BLaER1 treated with 17β-estradiol and CSF1 and Interleukin-3, amounts not matched to agents 10 nM and 100 nM (cell line): ENCODE measurements at regions not wholly inside any gene's neighbourhood (a gene's known extent, or its start where the extent isn't known, plus 50 kb on each side); places are given as distances from the start of the nearest gene placed in this dataset.

ENCODE experiments used
- H3K27ac ChIP-seq, 11 experiments: shearing (Covaris generic); formaldehyde crosslinking; 2 replicates each; pipeline ENCODE4 v1.8.1; 2022
- H3K27me3 ChIP-seq, 11 experiments: shearing (Covaris generic); formaldehyde crosslinking; 2 replicates each; pipeline ENCODE4 v1.8.1; 2022
- H3K36me3 ChIP-seq, 11 experiments: shearing (Covaris generic); formaldehyde crosslinking; 2 replicates each; pipeline ENCODE4 v1.8.1; 2022
- H3K4me1 ChIP-seq, 10 experiments: shearing (Covaris generic); formaldehyde crosslinking; 2 replicates each; pipeline ENCODE4 v1.8.1; 2022
- H3K4me2 ChIP-seq, 11 experiments: shearing (Covaris generic); formaldehyde crosslinking; 2 replicates each; pipeline ENCODE4 v1.8.1; 2022
- H3K4me3 ChIP-seq, 10 experiments: shearing (Covaris generic); formaldehyde crosslinking; 2 replicates each; pipeline ENCODE4 v1.8.1; 2022
- H3K9ac ChIP-seq, 11 experiments: shearing (Covaris generic); formaldehyde crosslinking; 2 replicates each; pipeline ENCODE4 v1.8.1; 2022
- H3K9me3 ChIP-seq, 11 experiments: shearing (Covaris generic); formaldehyde crosslinking; replicated peaks in 1 of 11; 2 replicates each; pipeline ENCODE4 v1.8.1; 2022
- H4K20me1 ChIP-seq, 11 experiments: shearing (Covaris generic); formaldehyde crosslinking; 2 replicates each; pipeline ENCODE4 v1.8.1; 2022
- Cebpa-rat ChIP-seq, 11 experiments: shearing (Covaris generic); IDR thresholded peaks; 2 replicates each; pipeline ENCODE4 v1.8.1; 2022

DNA sequence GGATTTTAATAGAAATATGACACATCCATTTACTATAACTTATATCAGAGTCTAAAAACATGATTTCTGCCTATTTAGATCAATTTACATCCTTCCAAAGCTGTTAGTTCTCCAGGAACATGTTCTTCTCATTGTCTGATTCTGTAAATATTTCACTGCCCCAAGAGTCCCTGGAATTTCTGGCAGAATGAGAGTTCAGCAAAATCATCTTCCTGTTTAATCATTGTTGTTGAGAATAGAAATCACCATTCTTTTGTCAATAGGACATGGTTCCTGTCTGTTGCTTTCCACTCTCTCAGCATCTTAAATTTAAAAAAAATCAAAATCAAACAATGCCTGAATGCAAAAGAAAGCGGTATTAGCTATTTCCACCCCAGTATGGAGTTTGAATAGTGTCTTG is 172.8 kb upstream of the FRMPD4 start:
- Histone ChIP-seq H3K4me1 (no peaks in the 10 kb centered on the region), H4K20me1 (no peaks in the 10 kb centered on the region; a peak in 1 of 22 replicates), H3K27me3 (peaks cover 75 to 100% (median 100%) of the 10 kb centered on the region in 11 experiments), H3K9ac (no peak overlapping the region), H3K36me3 (no peaks in the 10 kb centered on the region), H3K27ac (no peak overlapping the region), H3K4me3 (no peak overlapping the region), H3K9me3 (peaks cover 0 to 4% (median 0%) of the 10 kb centered on the region in 11 experiments; a peak in 1 of 22 replicates), H3K4me2 (no peak overlapping the region)
- TF ChIP-seq Cebpa-rat (IDR thresholded peaks at IDR 0.05) = no peak

DNA sequence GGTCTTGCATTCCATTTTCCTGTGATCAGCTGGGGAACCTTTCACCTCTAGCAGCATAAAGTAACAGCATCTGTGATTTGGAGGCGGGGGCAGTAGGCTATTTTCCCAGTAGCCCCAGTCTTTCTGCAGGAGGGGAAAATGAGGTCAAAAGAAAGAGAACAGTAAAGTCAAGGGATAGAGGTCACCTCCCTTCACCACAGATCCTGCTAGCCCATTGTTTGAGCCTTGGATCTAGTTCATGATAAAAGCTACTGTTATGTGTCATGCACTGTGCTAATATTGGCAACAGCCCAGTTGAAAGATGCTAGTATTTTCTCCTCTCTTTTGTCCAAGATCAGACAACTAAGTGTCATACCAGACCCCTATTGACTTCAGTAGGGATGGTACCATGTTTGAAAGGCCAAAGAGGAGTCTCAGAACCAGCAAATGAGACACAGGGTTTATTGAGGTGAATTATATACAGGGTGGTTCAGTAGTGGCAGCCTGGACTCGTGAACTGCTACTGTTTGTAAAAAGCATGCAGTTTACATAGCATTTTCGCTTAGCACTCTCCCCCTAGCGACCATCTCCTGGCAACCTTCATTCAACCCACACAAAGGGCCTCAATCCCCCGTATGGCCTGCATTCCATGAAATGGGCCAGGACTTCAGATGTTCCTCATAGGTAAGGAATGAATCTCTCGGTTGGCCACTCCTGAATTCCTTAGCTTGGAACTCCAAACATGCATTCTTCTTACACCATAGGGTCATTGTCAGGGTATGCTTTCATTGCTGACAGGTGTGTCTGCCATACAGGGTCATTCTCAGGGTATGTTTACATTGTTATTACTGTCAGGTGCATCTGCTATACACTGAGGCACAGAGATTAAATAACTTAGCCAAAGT is 170.0 kb upstream of the FRMPD4 start:
- no peak overlapping the region for H3K9ac ChIP-seq
- H3K4me1 ChIP-seq = no peaks in the 10 kb centered on the region
- no peak overlapping the region for H3K27ac ChIP-seq
- no peak for TF ChIP-seq Cebpa-rat (IDR thresholded peaks at IDR 0.05)
- peaks cover 0 to 4% (median 0%) of the 10 kb centered on the region in 11 experiments; a peak in 1 of 22 replicates for H3K9me3 ChIP-seq
- no peak overlapping the region for H3K4me2 ChIP-seq
- H4K20me1 ChIP-seq = no peaks in the 10 kb centered on the region; a peak in 1 of 22 replicates
- H3K27me3 ChIP-seq = peaks cover 91 to 100% (median 100%) of the 10 kb centered on the region in 11 experiments
- H3K4me3 ChIP-seq = no peak overlapping the region
- no peaks in the 10 kb centered on the region for H3K36me3 ChIP-seq

DNA sequence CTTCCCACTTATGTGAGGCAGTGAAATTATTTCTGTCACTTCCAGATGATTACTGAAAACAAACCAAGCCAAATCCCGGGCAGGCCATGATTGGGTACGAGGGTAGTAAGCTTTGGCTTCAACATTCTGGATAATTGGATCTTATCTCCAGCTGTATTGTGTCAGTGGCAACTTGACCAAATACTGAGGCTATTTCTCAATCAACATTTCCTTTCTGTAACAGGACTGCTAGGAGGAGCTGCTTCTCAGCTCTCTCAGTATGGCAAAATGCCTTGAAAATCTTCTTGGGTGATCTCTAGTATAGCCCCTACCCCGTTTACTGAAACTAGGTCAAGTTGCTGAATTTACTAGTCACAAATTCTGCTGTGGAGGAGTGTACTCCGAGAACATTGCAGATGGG is 169.3 kb upstream of the FRMPD4 start:
- Histone ChIP-seq H3K4me2 (no peak overlapping the region), H4K20me1 (no peaks in the 10 kb centered on the region; a peak in 1 of 22 replicates), H3K27me3 (peaks cover 91 to 100% (median 100%) of the 10 kb centered on the region in 11 experiments), H3K36me3 (no peaks in the 10 kb centered on the region), H3K4me3 (no peak overlapping the region), H3K27ac (no peak overlapping the region), H3K9me3 (peaks cover 0 to 4% (median 0%) of the 10 kb centered on the region in 11 experiments; a peak in 1 of 22 replicates), H3K9ac (no peak overlapping the region), H3K4me1 (no peaks in the 10 kb centered on the region)
- TF ChIP-seq Cebpa-rat (IDR thresholded peaks at IDR 0.05) = no peak

DNA sequence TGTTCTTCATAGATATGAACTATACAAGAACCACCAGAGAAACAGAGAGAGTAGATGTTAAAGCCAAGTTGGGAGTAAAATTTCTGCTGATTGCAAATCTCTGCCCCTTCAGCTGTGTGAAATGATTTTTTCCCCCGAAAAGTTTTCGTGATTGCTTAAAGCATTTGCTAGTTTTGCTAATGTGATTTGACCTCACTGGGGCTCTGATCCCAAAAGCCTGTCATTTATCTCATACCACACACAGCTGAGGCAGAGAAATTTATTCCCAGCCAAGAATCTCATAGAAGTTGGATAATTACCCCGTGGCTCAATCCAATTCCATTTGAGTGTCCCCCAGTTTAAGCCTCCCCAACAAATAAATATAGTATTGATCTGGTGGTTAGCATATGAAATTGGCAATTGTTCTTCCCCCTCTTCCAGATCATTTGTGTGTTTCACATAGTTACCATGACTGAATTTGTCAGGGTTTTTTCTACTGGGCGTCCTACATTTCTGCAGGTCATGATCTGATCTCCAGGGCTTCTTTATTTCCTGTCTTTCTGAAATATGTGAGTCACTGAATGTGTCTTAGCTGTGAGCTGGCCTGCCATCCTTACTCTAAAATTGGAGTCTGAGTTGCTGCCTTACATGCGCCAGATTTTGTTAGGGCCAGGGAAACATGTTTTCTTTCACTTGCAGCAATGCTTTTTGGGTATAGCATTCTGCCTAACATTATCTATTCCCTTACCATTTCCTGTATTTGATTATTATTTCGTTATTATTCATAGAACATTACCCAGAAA is 167.5 kb upstream of the FRMPD4 start:
- Histone ChIP-seq H3K27ac (no peak overlapping the region), H3K27me3 (peaks cover 96 to 100% (median 100%) of the 10 kb centered on the region in 11 experiments), H4K20me1 (no peaks in the 10 kb centered on the region; a peak in 1 of 22 replicates), H3K9me3 (peaks cover 0 to 9% (median 0%) of the 10 kb centered on the region in 11 experiments; a peak in 1 of 22 replicates), H3K4me3 (no peak overlapping the region), H3K4me1 (no peaks in the 10 kb centered on the region), H3K9ac (no peak overlapping the region), H3K36me3 (no peaks in the 10 kb centered on the region), H3K4me2 (no peak overlapping the region)
- TF ChIP-seq Cebpa-rat (IDR thresholded peaks at IDR 0.05) = no peak

DNA sequence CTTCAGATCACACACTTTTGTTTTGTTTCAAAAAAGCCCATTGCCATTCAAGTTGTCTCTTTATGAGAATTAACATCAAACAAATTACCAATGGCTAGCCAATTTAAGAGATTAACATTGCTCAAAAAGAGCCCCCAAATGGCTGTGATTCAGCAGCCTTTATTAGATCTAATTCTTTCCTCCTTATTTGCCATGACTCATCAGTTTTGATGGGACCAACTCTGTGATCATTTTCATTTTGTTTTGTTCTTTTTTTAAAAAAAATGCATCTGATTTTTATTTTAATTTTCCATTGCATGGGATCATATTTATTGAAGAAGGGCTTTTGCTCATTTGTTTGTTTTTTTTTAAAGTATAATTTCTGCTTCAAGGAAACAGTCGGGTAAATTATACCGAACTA is 161.6 kb upstream of the FRMPD4 start:
- Histone ChIP-seq H3K27me3 (peaks cover 94 to 100% (median 100%) of the 10 kb centered on the region in 11 experiments), H3K4me3 (no peak overlapping the region), H3K27ac (no peak overlapping the region), H3K36me3 (no peaks in the 10 kb centered on the region), H3K9me3 (peaks cover 0 to 4% (median 0%) of the 10 kb centered on the region in 11 experiments; a peak in 1 of 22 replicates), H4K20me1 (no peaks in the 10 kb centered on the region), H3K9ac (no peak overlapping the region), H3K4me1 (no peaks in the 10 kb centered on the region), H3K4me2 (no peak overlapping the region)
- TF ChIP-seq Cebpa-rat (IDR thresholded peaks at IDR 0.05) = no peak

DNA sequence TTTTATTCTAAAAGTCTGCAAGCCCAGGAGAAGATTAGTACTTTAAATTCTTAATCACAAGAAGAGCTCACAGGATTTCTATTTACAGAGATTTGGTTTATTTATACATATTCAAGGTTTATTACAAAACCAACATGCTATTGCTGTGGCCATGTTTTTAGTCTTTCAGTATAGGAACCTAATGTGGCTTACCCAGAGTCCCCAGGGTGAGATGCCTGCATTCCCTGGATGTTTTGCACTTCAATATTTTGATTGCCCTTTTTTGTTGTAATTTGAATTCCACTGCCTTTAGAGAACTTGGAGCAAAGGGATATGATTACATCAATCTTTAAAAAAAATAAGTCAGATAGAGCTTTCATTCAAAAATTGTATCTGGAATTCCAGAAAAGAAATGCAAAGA is 146.0 kb upstream of the FRMPD4 start:
- Histone ChIP-seq H3K27ac (no peak overlapping the region), H3K4me1 (no peaks in the 10 kb centered on the region), H3K36me3 (no peaks in the 10 kb centered on the region), H3K27me3 (peaks cover 68 to 100% (median 93%) of the 10 kb centered on the region in 11 experiments), H3K4me3 (no peak overlapping the region), H4K20me1 (no peaks in the 10 kb centered on the region; a peak in 1 of 22 replicates), H3K4me2 (no peak overlapping the region), H3K9me3 (peaks cover 6 to 16% (median 11%) of the 10 kb centered on the region in 11 experiments; a peak in 17 of 22 replicates), H3K9ac (no peak overlapping the region)
- TF ChIP-seq Cebpa-rat (IDR thresholded peaks at IDR 0.05) = no peak

DNA sequence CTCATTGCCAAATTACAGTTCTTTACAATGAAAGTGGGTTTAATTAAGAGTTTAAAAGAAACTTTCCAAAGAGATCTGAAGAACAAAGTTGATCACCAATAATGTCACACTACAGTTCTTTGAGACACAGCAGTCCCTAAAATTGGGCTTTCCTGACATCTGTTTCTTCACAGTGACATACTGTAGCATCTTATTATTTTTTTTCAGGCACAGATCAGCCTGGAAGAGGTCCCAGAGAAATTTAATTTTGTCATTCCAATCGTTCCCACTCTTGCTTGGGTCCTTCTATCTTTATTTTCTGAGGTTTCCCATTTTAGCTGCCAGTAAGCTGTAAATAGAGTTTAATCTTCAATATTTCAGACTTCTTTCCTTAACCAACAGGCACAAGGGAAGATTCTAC is 143.1 kb upstream of the FRMPD4 start:
- Histone ChIP-seq H3K9me3 (peaks cover 0 to 7% (median 0%) of the 10 kb centered on the region in 11 experiments; a peak in 2 of 22 replicates), H3K4me3 (no peak overlapping the region), H3K27ac (no peak overlapping the region), H3K9ac (no peak overlapping the region), H4K20me1 (no peaks in the 10 kb centered on the region; a peak in 2 of 22 replicates), H3K27me3 (peaks cover 90 to 100% (median 99%) of the 10 kb centered on the region in 11 experiments), H3K36me3 (no peaks in the 10 kb centered on the region), H3K4me2 (no peak overlapping the region), H3K4me1 (no peaks in the 10 kb centered on the region)
- no peak for TF ChIP-seq Cebpa-rat (IDR thresholded peaks at IDR 0.05)

DNA sequence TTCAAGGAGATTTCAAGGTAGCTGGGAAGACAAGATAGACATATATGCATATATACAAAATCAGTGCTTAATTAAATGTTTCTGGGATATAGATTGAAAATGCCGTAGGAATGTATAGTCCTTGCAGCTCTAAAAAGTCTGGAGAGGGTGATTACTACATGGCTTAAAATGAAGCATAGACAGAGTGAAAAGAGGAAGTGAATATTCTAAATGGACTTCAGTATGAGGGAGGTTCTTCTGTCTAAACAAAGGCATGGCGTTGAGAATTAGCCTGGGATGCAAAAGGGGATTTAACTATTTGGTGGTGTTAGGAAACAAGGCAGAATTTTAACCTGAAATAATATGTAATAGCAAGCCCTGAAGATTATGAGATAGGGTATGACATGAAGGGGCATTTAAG is 141.5 kb upstream of the FRMPD4 start:
- TF ChIP-seq Cebpa-rat (IDR thresholded peaks at IDR 0.05) = no peak
- Histone ChIP-seq H3K4me1 (no peaks in the 10 kb centered on the region), H3K27ac (no peak overlapping the region), H3K36me3 (no peaks in the 10 kb centered on the region), H3K27me3 (peaks cover 91 to 100% (median 100%) of the 10 kb centered on the region in 11 experiments), H4K20me1 (no peaks in the 10 kb centered on the region; a peak in 2 of 22 replicates), H3K4me2 (no peak overlapping the region), H3K4me3 (no peak overlapping the region), H3K9me3 (peaks cover 0 to 7% (median 0%) of the 10 kb centered on the region in 11 experiments; a peak in 2 of 22 replicates), H3K9ac (no peak overlapping the region)

DNA sequence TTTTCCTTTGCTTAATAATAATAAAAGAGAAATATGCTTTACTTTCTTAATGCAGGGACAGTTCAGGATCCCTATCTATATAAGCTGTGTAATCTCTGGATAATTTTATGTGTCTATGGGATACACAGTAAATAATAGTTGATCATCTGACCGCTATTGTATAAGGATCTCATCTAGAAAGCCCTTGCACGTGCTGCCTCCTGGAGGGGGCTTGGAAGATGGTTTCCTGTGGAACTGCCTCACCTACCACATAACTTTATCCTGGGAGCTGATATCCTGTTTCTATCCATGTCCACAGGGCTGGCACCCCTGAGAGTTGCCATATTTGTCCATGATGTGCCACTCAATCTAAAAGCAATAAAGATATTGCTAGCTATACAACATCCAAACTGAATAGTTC is 139.3 kb upstream of the FRMPD4 start:
- H3K27ac ChIP-seq = no peak overlapping the region

More for the DNA sequence above, 139.3 kb upstream of the FRMPD4 start:
- no peaks in the 10 kb centered on the region for H3K36me3 ChIP-seq
- H3K9me3 ChIP-seq = peaks cover 0 to 7% (median 0%) of the 10 kb centered on the region in 11 experiments; a peak in 2 of 22 replicates
- no peak for TF ChIP-seq Cebpa-rat (IDR thresholded peaks at IDR 0.05)
- H3K4me1 ChIP-seq = no peaks in the 10 kb centered on the region
- H3K4me2 ChIP-seq = no peak overlapping the region
- no peak overlapping the region for H3K4me3 ChIP-seq
- H4K20me1 ChIP-seq = no peaks in the 10 kb centered on the region; a peak in 1 of 22 replicates
- peaks cover 89 to 100% (median 100%) of the 10 kb centered on the region in 11 experiments for H3K27me3 ChIP-seq
- H3K9ac ChIP-seq = no peak overlapping the region
